Activated B cell treated with CpG ODN at 0.5 μM for 24 hours (primary cell): ENCODE measurements at regions not wholly inside any gene's neighbourhood (a gene's known extent, or its start where the extent isn't known, plus 50 kb on each side); places are given as distances from the start of the nearest gene placed in this dataset.

ENCODE experiments used
- ATAC-seq: fragments of 200-7000 bp; cut with Tn5 transposase; one replicate; pipeline ENCODE4 v1.10.0; 2021; ENCODE audit warnings: low read depth, mild to moderate bottlenecking, moderate library complexity
- CTCF ChIA-PET: fragments of 350-600 bp; sonication (Branson Sonifier 250); formaldehyde crosslinking; loops from one replicate; lab custom pipeline; 2021; ENCODE audit warnings: antibody characterized with exemption; lab: Charles Lee
- POLR2A ChIA-PET: fragments of 350-600 bp; sonication (Branson Sonifier 250); formaldehyde crosslinking; loops from one replicate; lab custom pipeline; 2021; ENCODE audit warnings: antibody characterized with exemption; lab: Charles Lee
- DNase-seq: peaks from one replicate; pipeline ENCODE4 v3.0.0; 2022
- H3K27ac Mint-ChIP-seq: one replicate; pipeline ENCODE4 v1.8.0; 2020; ENCODE audit warnings: mixed read lengths
- H3K27me3 Mint-ChIP-seq: one replicate; pipeline ENCODE4 v1.8.0; 2021; ENCODE audit warnings: mixed read lengths
- H3K36me3 Mint-ChIP-seq: one replicate; pipeline ENCODE4 v1.8.0; 2021; ENCODE audit warnings: low read depth, mixed read lengths
- H3K4me1 Mint-ChIP-seq: one replicate; pipeline ENCODE4 v1.8.0; 2021; ENCODE audit warnings: mixed read lengths
- H3K4me3 Mint-ChIP-seq: one replicate; pipeline ENCODE4 v1.8.0; 2020; ENCODE audit warnings: mild to moderate bottlenecking, mixed read lengths
- H3K9me3 Mint-ChIP-seq: one replicate; pipeline ENCODE4 v1.8.0; 2020; ENCODE audit warnings: mixed read lengths
- intact Hi-C: fragments of 100-400 bp; cut with micrococcal nuclease; formaldehyde crosslinking; loops from one replicate; pipeline ENCODE4 v1.15.1; 2024
- TF ChIP-seq, protein P1 (sequence below): fragments of 200-600 bp; IDR thresholded peaks from one replicate; pipeline ENCODE4 v1.8.0; 2022; ENCODE audit warnings: antibody characterized with exemption, mild to moderate bottlenecking

DNA sequence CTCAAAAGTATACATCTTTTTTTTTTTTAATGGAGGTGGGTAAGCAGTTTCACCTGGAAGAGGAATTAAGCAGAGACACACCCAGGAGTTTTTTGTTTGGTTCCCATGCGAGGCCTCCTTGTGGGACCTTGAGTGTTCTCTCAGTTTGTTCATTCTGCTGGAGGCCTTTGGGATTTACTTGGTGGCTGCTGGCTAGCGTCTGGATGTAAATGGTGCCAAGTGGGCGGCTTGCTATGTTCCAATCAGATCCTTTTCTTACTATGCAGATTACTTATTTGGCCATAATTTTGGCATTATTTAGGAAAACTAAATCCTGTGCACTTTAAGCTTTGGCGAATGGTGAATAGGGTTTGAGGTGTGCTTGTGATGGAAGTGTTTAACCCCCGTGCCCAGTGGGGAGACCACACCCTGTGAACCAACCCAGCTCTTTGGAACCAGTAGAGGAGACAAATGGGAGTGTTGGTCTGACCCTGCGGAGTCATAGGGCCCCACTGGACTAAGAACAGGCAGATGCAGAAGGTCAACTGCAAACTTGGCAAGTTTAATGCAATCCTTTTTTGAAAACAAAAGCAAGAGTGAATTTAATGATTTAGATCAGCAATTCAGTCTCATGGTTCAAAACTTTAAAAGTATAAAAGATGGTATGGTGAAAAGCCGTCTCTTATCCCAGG lies 79.4 kb downstream of the EBLN2 start:
- no peak overlapping the region for H3K4me3 Mint-ChIP-seq
- H3K9me3 Mint-ChIP-seq = no peaks in the 10 kb centered on the region
- CTCF ChIA-PET = no interaction called here

DNA sequence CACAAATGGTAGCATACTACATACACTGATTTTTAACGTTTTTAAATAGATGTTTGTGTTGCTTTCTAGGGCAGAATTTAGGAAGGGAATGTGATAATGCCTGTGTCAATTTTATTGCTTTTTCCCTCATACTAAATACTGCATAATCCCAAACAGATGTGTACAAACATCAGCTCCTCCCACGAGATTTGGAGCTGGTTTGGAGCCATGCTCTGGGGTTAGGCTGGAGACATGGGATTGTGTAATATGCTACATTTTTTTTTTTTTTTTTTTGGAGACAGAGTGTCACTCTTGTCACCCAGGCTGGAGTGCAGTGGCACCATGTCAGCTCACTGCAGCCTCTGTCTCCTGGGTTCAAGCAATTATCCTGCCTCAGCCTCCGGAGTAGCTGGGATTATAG lies 80.1 kb downstream of the EBLN2 start:
- CTCF ChIA-PET = no interaction called here
- H3K4me3 Mint-ChIP-seq = no peak overlapping the region
- ATAC-seq (no peak), DNase-seq (no peak)
- H3K27me3 Mint-ChIP-seq = peaks cover 8% of the 10 kb centered on the region
- no peaks in the 10 kb centered on the region for H3K36me3 Mint-ChIP-seq
- no peaks in the 10 kb centered on the region for H3K4me1 Mint-ChIP-seq
- intact Hi-C loops = no loop called here
- no peaks in the 10 kb centered on the region for H3K9me3 Mint-ChIP-seq
- TF ChIP-seq, protein P1, sequence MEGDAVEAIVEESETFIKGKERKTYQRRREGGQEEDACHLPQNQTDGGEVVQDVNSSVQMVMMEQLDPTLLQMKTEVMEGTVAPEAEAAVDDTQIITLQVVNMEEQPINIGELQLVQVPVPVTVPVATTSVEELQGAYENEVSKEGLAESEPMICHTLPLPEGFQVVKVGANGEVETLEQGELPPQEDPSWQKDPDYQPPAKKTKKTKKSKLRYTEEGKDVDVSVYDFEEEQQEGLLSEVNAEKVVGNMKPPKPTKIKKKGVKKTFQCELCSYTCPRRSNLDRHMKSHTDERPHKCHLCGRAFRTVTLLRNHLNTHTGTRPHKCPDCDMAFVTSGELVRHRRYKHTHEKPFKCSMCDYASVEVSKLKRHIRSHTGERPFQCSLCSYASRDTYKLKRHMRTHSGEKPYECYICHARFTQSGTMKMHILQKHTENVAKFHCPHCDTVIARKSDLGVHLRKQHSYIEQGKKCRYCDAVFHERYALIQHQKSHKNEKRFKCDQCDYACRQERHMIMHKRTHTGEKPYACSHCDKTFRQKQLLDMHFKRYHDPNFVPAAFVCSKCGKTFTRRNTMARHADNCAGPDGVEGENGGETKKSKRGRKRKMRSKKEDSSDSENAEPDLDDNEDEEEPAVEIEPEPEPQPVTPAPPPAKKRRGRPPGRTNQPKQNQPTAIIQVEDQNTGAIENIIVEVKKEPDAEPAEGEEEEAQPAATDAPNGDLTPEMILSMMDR = no peak
- POLR2A ChIA-PET = no interaction called here
- no peak overlapping the region for H3K27ac Mint-ChIP-seq

More for the DNA sequence above, 79.4 kb downstream of the EBLN2 start:
- Mint-ChIP-seq H3K4me1 (no peaks in the 10 kb centered on the region), H3K27ac (no peak overlapping the region), H3K36me3 (no peaks in the 10 kb centered on the region), H3K27me3 (peaks cover 9% of the 10 kb centered on the region)
- intact Hi-C loops = no loop called here
- no peak for DNase-seq
- TF ChIP-seq, protein P1 = no peak
- no peak for ATAC-seq
- POLR2A ChIA-PET = no interaction called here

DNA sequence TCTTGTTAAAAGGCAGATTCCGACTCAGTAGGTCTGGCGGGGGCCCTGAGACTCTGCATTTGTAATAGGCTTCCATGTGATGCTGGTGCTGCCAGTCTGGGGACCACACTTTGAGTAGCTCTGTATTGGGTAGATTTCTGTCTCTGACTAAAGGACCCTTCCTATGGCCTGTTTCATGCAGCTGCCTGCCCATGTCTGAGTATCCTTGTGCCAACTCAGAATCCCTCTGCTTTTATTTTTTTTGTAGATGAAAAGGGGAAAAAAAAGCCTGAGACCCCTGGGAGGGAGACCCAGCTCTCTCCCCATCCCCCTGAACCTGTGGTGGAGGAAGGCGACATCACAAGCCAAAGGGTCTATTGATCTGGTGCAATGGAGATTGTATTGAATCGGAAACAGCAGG lies 81.9 kb downstream of the EBLN2 start:
- Mint-ChIP-seq H3K27me3 (peaks cover 5% of the 10 kb centered on the region), H3K27ac (no peak overlapping the region), H3K36me3 (no peaks in the 10 kb centered on the region), H3K9me3 (no peaks in the 10 kb centered on the region), H3K4me1 (no peaks in the 10 kb centered on the region), H3K4me3 (no peak overlapping the region)
- intact Hi-C loops = no loop called here
- TF ChIP-seq, protein P1 = no peak
- CTCF ChIA-PET = no interaction called here
- ATAC-seq (no peak), DNase-seq (no peak)
- POLR2A ChIA-PET = no interaction called here

DNA sequence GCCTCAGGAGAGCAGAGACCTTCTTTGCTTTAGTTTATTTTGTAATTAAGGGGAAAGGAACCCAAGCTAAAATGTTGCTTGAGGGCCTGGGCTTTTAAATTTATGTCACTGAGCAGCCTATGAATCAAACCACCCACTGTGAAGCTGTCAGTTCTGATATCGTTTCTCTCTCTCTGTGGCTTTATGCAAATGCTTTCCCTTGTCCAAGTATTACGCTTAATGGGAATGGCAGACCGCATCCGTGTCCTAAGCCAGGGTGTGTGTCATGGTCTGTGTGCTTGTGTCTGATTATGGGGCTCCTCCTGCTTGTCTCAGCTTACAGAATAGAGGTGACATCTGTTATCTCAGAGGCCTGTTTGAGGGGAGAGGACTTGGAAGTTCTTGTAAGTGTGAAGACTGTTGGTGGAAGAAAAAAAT lies 82.4 kb downstream of the EBLN2 start:
- ATAC-seq (no peak), DNase-seq (no peak)
- TF ChIP-seq, protein P1 = no peak
- ChIA-PET CTCF (no interaction called here), POLR2A (no interaction called here)
- intact Hi-C loops = no loop called here
- H3K36me3 Mint-ChIP-seq = no peaks in the 10 kb centered on the region
- peaks cover 5% of the 10 kb centered on the region for H3K27me3 Mint-ChIP-seq
- H3K4me1 Mint-ChIP-seq = no peaks in the 10 kb centered on the region
- H3K4me3 Mint-ChIP-seq = no peak overlapping the region
- no peaks in the 10 kb centered on the region for H3K9me3 Mint-ChIP-seq
- H3K27ac Mint-ChIP-seq = no peak overlapping the region

DNA sequence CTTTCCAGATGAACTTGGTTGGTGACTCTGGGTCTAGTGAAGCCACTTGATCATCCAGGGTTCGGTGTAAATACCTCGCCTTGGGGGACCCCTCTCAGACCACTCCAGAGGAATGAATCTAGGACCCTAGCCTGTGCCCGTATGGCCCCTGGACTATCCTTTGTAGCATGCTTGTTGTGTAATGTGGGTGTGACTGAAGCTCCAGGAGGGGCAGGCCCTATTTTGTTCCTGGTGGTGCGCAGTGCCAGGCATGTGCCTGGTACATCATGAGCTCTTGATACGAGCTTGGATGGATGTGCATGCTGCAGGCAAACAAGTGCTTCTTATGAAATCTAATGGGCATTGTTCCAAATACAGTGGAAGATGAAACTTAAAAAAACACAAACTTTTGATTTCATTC lies 82.8 kb downstream of the EBLN2 start:
- TF ChIP-seq, protein P1 = no peak
- Mint-ChIP-seq H3K27me3 (peaks cover 5% of the 10 kb centered on the region), H3K4me1 (no peaks in the 10 kb centered on the region), H3K27ac (no peak overlapping the region), H3K9me3 (no peaks in the 10 kb centered on the region), H3K36me3 (no peaks in the 10 kb centered on the region), H3K4me3 (no peak overlapping the region)
- intact Hi-C loops = no loop called here
- ChIA-PET POLR2A (no interaction called here), CTCF (no interaction called here)
- ATAC-seq = no peak
- no peak for DNase-seq
